Suprapubic skin (tissue), 4 donors: ENCODE measurements at regions not wholly inside any gene's neighbourhood (a gene's known extent, or its start where the extent isn't known, plus 50 kb on each side); places are given as distances from the start of the nearest gene placed in this dataset.

Experiments used
- EP300 ChIP-seq: sonication (generic); formaldehyde crosslinking; IDR thresholded peaks from one replicate; pipeline ENCODE4 v1.6.1; 2017; ENCODE audit warnings: antibody characterized with exemption
- POLR2A ChIP-seq, 2 donors: fragments of 450-650 bp; IDR thresholded peaks; one replicate each; pipeline ENCODE4 v1.6.1; 2017; ENCODE audit warnings: antibody characterized with exemption in 2 of 2, mild to moderate bottlenecking in 2 of 2, moderate library complexity in 2 of 2
- POLR2AphosphoS5 ChIP-seq, 3 donors: sonication (generic); formaldehyde crosslinking; IDR thresholded peaks; one replicate each; pipeline ENCODE4 v1.6.1; 2017; ENCODE audit warnings: antibody characterized with exemption in 3 of 3
- TF ChIP-seq, protein P1 (sequence below), 2 donors: fragments of 200-600 bp in 1 of 2; fragments of 450-650 bp in 1 of 2; sonication (generic) in 1 of 2; IDR thresholded peaks; one replicate each; pipeline ENCODE4 v1.5.1; 2016 to 2019; ENCODE audit warnings: antibody characterized with exemption in 2 of 2, mild to moderate bottlenecking in 1 of 2, moderate library complexity in 1 of 2

DNA sequence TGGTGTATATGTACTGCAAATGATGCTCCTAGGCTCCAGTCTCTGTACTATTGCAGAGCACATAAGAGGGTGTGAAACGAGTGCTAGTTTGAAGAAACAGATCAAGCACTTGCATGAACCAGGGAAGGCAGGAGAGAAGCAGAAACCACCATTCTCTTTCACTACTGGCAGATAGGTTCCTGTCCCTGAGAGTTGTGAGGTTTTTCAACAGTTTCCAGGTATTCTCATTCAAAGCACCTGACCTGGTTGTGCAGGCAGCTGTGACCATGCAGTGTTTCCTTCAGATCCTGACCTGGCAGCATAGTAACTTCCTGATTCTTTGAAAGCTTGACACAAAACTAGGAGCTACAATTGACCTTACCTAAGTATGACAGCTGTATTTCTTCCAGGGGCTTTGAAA, 164.9 kb downstream of the UFM1 start:
- TF ChIP-seq POLR2A (IDR thresholded peaks at IDR 0.05) = no peak
- TF ChIP-seq, protein P1, sequence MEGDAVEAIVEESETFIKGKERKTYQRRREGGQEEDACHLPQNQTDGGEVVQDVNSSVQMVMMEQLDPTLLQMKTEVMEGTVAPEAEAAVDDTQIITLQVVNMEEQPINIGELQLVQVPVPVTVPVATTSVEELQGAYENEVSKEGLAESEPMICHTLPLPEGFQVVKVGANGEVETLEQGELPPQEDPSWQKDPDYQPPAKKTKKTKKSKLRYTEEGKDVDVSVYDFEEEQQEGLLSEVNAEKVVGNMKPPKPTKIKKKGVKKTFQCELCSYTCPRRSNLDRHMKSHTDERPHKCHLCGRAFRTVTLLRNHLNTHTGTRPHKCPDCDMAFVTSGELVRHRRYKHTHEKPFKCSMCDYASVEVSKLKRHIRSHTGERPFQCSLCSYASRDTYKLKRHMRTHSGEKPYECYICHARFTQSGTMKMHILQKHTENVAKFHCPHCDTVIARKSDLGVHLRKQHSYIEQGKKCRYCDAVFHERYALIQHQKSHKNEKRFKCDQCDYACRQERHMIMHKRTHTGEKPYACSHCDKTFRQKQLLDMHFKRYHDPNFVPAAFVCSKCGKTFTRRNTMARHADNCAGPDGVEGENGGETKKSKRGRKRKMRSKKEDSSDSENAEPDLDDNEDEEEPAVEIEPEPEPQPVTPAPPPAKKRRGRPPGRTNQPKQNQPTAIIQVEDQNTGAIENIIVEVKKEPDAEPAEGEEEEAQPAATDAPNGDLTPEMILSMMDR (IDR thresholded peaks at IDR 0.05) = no peak
- no peak for TF ChIP-seq POLR2AphosphoS5 (IDR thresholded peaks at IDR 0.05)
- TF ChIP-seq EP300 = no peak
